ENCODE measurements at regions not wholly inside any gene's neighbourhood (a gene's known extent, or its start where the extent isn't known, plus 50 kb on each side); places are given as distances from the start of the nearest gene placed in this dataset.
"Not testable (repeated sequence)": the region's sequence is repeated elsewhere in the genome, so short reads cannot be mapped to it uniquely, and the experiment has no call there.

GRCh38 chr4:171334549-171334948 lies 478.7 kb upstream of the GALNTL6 start:
- Mint-ChIP-seq H3K27ac (no peak overlapping the region), H3K36me3 (no peaks in the 10 kb centered on the region), H3K27me3 (no peaks in the 10 kb centered on the region), H3K4me1 (no peaks in the 10 kb centered on the region), H3K4me3 (no peak overlapping the region), H3K9me3 (ENCODE audit: low read depth) (peaks cover 13% of the 10 kb centered on the region)
- DNase-seq (no peak), ATAC-seq (no peak)
- CTCF ChIA-PET = no interaction called here

- no peaks in the 10 kb centered on the region for H3K4me1 Mint-ChIP-seq
- no peaks in the 10 kb centered on the region for H3K27me3 Mint-ChIP-seq
- no peak overlapping the region for H3K4me3 Mint-ChIP-seq
- peaks cover 7% of the 10 kb centered on the region for H3K9me3 Mint-ChIP-seq (ENCODE audit: low read depth)
- H3K36me3 Mint-ChIP-seq = no peaks in the 10 kb centered on the region
- ATAC-seq (no peak), DNase-seq (no peak)
- H3K27ac Mint-ChIP-seq = no peak overlapping the region
- CTCF ChIA-PET = no interaction called here
Observed at GRCh38 chr4:171308661-171309060, 504.5 kb upstream of the GALNTL6 start.

GRCh38 chr4:171298048-171298718 lies 515.0 kb upstream of the GALNTL6 start:
- H3K36me3 Mint-ChIP-seq; H3K27me3 Mint-ChIP-seq; CTCF ChIA-PET; ATAC-seq; H3K4me1 Mint-ChIP-seq; H3K4me3 Mint-ChIP-seq; H3K9me3 Mint-ChIP-seq (ENCODE audit: low read depth); H3K27ac Mint-ChIP-seq; DNase-seq: not testable (repeated sequence)

- CTCF ChIA-PET = no interaction called here
- H3K27me3 Mint-ChIP-seq = no peaks in the 10 kb centered on the region
- H3K9me3 Mint-ChIP-seq (ENCODE audit: low read depth) = peaks cover 2% of the 10 kb centered on the region
- H3K36me3 Mint-ChIP-seq = no peaks in the 10 kb centered on the region
- no peak for DNase-seq
- no peak overlapping the region for H3K4me3 Mint-ChIP-seq
- ATAC-seq = no peak
- no peak overlapping the region for H3K27ac Mint-ChIP-seq
- no peaks in the 10 kb centered on the region for H3K4me1 Mint-ChIP-seq
Observed at GRCh38 chr4:171288816-171289432, 524.3 kb upstream of the GALNTL6 start.

DNA sequence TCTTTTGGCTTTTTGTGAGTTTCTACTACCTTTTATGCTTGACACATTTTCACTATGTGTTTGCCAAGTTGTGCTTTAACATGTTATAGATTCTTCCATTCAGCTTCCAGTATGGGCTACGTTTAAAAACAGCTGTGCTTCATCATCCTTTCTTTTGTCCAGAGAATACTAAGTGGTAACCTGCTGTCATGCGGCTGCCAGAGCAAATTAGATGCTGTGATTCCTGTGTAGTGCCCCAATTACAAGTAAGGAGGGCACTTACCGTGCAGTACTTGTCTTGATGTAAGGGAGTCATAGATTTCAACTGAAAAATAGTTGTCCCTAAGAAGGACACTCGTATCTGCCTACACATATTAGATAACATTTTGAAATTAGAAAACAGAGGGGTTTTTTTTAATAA lies 531.8 kb upstream of the GALNTL6 start:
- Mint-ChIP-seq H3K4me1 (no peaks in the 10 kb centered on the region), H3K4me3 (no peak overlapping the region), H3K9me3 (ENCODE audit: low read depth) (peaks cover 2% of the 10 kb centered on the region), H3K27ac (no peak overlapping the region), H3K27me3 (no peaks in the 10 kb centered on the region), H3K36me3 (no peaks in the 10 kb centered on the region)
- CTCF ChIA-PET = no interaction called here
- DNase-seq (no peak), ATAC-seq (no peak)

DNA sequence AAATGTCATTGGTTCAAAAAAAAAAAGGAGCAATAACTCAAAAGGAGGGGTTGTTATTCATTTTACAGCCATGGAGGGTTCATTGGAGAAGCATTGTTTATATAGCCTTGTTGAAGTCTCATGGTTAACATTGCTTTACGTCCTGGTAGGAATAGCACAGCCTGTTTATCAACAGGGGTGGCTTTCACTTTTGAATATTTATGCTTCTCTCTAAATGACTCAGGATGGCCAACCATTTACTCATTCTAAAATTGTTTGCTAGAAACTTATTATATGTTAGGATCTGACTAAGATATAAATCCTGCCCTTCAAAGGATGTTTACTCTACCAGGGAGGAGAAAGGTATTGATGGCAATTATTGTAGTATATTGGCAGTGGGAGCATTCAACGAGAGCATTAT lies 534.1 kb upstream of the GALNTL6 start:
- no peak for ATAC-seq
- Mint-ChIP-seq H3K4me1 (no peaks in the 10 kb centered on the region), H3K36me3 (no peaks in the 10 kb centered on the region), H3K9me3 (ENCODE audit: low read depth) (peaks cover 4% of the 10 kb centered on the region), H3K27ac (no peak overlapping the region), H3K4me3 (no peak overlapping the region), H3K27me3 (no peaks in the 10 kb centered on the region)
- CTCF ChIA-PET = no interaction called here
- no peak for DNase-seq

- no peaks in the 10 kb centered on the region for H3K36me3 Mint-ChIP-seq
- no peaks in the 10 kb centered on the region for H3K4me1 Mint-ChIP-seq
- H3K4me3 Mint-ChIP-seq = no peak overlapping the region
- no peak for ATAC-seq
- CTCF ChIA-PET = no interaction called here
- no peak overlapping the region for H3K27ac Mint-ChIP-seq
- no peak for DNase-seq
- H3K9me3 Mint-ChIP-seq (ENCODE audit: low read depth) = no peaks in the 10 kb centered on the region
- no peaks in the 10 kb centered on the region for H3K27me3 Mint-ChIP-seq
Observed at GRCh38 chr4:171266671-171267070, 546.5 kb upstream of the GALNTL6 start.

GRCh38 chr4:171265190-171265818 lies 547.9 kb upstream of the GALNTL6 start:
- no peak for ATAC-seq
- no peak overlapping the region for H3K27ac Mint-ChIP-seq
- no peaks in the 10 kb centered on the region for H3K4me1 Mint-ChIP-seq
- H3K36me3 Mint-ChIP-seq = no peaks in the 10 kb centered on the region
- no peak overlapping the region for H3K4me3 Mint-ChIP-seq
- H3K27me3 Mint-ChIP-seq = no peaks in the 10 kb centered on the region
- no peak for DNase-seq
- CTCF ChIA-PET = no interaction called here
- no peaks in the 10 kb centered on the region for H3K9me3 Mint-ChIP-seq (ENCODE audit: low read depth)

DNA sequence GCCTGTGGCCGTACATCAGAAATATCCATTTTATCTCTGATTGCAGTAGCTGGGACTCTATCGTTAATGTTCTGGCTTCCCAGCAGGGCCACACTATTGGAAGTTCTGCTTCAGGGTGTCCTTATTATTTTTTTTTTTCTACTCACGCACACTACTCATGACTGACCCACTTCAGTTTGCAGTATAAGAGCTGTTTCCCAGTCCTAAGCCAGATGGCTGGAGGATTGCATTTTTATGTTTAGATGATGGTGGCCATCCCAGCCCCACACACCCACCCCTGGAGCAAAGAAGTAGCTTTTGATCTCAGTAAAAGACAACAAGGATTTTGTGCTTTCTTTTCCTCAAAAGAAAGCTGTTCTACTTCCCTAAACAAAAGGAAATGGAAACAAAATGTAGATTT lies 557.0 kb upstream of the GALNTL6 start:
- Mint-ChIP-seq H3K4me3 (no peak overlapping the region), H3K27me3 (no peaks in the 10 kb centered on the region), H3K4me1 (no peaks in the 10 kb centered on the region), H3K27ac (no peak overlapping the region), H3K36me3 (no peaks in the 10 kb centered on the region), H3K9me3 (ENCODE audit: low read depth) (peaks cover 3% of the 10 kb centered on the region)
- DNase-seq (no peak), ATAC-seq (no peak)
- CTCF ChIA-PET = no interaction called here

GRCh38 chr4:171246948-171247347 lies 566.3 kb upstream of the GALNTL6 start:
- Mint-ChIP-seq H3K4me3 (no peak overlapping the region), H3K27me3 (no peaks in the 10 kb centered on the region), H3K4me1 (no peaks in the 10 kb centered on the region), H3K27ac (no peak overlapping the region), H3K9me3 (ENCODE audit: low read depth) (peaks cover 15% of the 10 kb centered on the region), H3K36me3 (no peaks in the 10 kb centered on the region)
- ATAC-seq (no peak), DNase-seq (no peak)
- CTCF ChIA-PET = no interaction called here

DNA sequence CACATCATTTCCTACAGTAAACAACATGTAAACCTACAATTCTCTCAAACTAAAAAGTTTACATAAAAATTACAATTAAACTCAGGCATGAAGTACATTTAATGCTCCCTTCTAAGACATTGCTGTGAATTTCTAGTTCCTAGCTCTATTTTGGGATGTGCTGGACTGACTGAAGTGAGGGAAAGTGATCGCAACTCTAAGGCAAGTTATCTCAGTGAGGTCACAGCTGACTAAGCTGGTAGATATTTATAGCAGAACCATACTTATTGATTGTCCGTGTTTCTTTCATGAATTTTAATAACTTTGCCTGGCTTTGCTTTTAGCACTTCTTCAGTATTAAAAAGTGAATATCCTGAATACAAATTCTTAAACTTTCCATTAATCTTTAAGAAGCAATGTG lies 570.4 kb upstream of the GALNTL6 start:
- H3K27ac Mint-ChIP-seq = no peak overlapping the region
- no peaks in the 10 kb centered on the region for H3K36me3 Mint-ChIP-seq
- no peak for ATAC-seq
- no peaks in the 10 kb centered on the region for H3K27me3 Mint-ChIP-seq
- no peak for DNase-seq
- CTCF ChIA-PET = no interaction called here
- no peaks in the 10 kb centered on the region for H3K4me1 Mint-ChIP-seq
- H3K9me3 Mint-ChIP-seq (ENCODE audit: low read depth) = peaks cover 2% of the 10 kb centered on the region
- H3K4me3 Mint-ChIP-seq = no peak overlapping the region

DNA sequence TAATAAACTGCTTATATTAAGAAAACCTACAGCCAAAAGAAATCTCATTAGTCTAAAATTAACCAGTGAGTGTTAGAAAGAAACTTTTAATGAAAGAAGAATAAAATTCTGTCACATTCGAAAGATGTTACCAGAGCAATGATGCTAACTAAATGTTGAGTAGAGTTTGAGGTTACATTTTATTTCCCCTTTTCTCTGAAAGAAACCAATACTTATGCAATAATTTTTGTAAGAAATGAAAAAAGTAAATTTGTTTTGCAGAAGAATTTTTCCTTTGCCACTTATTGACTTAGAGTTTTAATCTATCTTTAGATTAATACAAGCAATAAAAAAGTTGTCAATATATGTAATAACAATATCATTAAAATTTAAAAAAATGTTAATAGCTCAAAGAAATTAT lies 574.0 kb upstream of the GALNTL6 start:
- H3K4me1 Mint-ChIP-seq = no peaks in the 10 kb centered on the region
- H3K36me3 Mint-ChIP-seq = no peaks in the 10 kb centered on the region
- ATAC-seq (no peak), DNase-seq (no peak)
- no peak overlapping the region for H3K27ac Mint-ChIP-seq
- no peaks in the 10 kb centered on the region for H3K27me3 Mint-ChIP-seq
- no peak overlapping the region for H3K4me3 Mint-ChIP-seq
- H3K9me3 Mint-ChIP-seq (ENCODE audit: low read depth) = peaks cover 2% of the 10 kb centered on the region
- CTCF ChIA-PET = no interaction called here

- no peaks in the 10 kb centered on the region for H3K27me3 Mint-ChIP-seq
- no peaks in the 10 kb centered on the region for H3K4me1 Mint-ChIP-seq
- H3K9me3 Mint-ChIP-seq (ENCODE audit: low read depth) = peaks cover 2% of the 10 kb centered on the region
- no peak overlapping the region for H3K27ac Mint-ChIP-seq
- CTCF ChIA-PET = no interaction called here
- DNase-seq = no peak
- H3K36me3 Mint-ChIP-seq = no peaks in the 10 kb centered on the region
- H3K4me3 Mint-ChIP-seq = no peak overlapping the region
- ATAC-seq = no peak
Observed at GRCh38 chr4:171235521-171235920, 577.7 kb upstream of the GALNTL6 start.

DNA sequence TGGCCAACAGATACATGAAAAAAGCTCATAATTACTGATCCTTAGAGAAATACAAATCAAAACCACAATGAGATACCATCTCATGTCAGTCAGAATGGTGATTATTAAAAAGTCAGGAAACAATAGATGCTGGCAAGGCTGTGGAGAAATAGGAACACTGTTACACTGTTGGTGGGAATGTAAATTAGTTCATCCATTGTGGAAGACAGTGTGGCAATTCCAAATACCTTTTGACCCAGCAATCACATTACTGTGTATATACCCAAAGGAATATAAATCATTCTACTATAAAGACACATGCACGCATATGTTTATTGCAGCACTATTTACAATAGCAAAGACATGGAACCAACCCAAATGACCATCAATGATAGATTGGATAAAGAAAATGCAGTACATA lies 583.9 kb upstream of the GALNTL6 start:
- H3K4me3 Mint-ChIP-seq; H3K4me1 Mint-ChIP-seq; DNase-seq; CTCF ChIA-PET; ATAC-seq; H3K27ac Mint-ChIP-seq; H3K36me3 Mint-ChIP-seq; H3K27me3 Mint-ChIP-seq; H3K9me3 Mint-ChIP-seq (ENCODE audit: low read depth): not testable (repeated sequence)
